ENCODE measurements at regions not wholly inside any gene's neighbourhood (a gene's known extent, or its start where the extent isn't known, plus 50 kb on each side); places are given as distances from the start of the nearest gene placed in this dataset.

GRCh38 chr16:86381491-86381890 lies 128.8 kb upstream of the FOXF1 start:
- no peak overlapping the region for H3K4me3 ChIP-seq (ENCODE audit: low read depth, low read length)
- no peak for DNase-seq (ENCODE audit: low read depth, low spot score)
- ChIA-PET POLR2A (no interaction called here), CTCF (interaction anchor here (1.0 to 1.6 kb wide), 3 partner anchors 10 to 41 kb away, joined by 3 to 5 read pairs (median 3); no protein-coding TSS in a partner anchor)
- no peak for TF ChIP-seq CTCF (IDR thresholded peaks at IDR 0.05; ENCODE audit: insufficient read depth, low read length, missing control alignments)

GRCh38 chr16:86382067-86382773 lies 128.1 kb upstream of the FOXF1 start:
- ChIA-PET POLR2A (no interaction called here), CTCF (interaction anchor here (1.0 to 1.6 kb wide), 3 partner anchors 9 to 41 kb away, joined by 3 to 5 read pairs (median 3); no protein-coding TSS in a partner anchor)
- no peak for DNase-seq (ENCODE audit: low read depth, low spot score)
- TF ChIP-seq CTCF (IDR thresholded peaks at IDR 0.05; ENCODE audit: insufficient read depth, low read length, missing control alignments) = no peak
- H3K4me3 ChIP-seq (ENCODE audit: low read depth, low read length) = no peak overlapping the region

GRCh38 chr16:86382774-86383407 lies 127.4 kb upstream of the FOXF1 start:
- no peak for DNase-seq (ENCODE audit: low read depth, low spot score)
- POLR2A ChIA-PET = interaction anchor here (0.6 kb wide), 1 partner anchor 634 kb away, joined by 4 read pairs; no protein-coding TSS in a partner anchor
- CTCF ChIA-PET = interaction anchor here (1.6 kb wide), 1 partner anchor 9 kb away, joined by 5 read pairs; no protein-coding TSS in a partner anchor
- no peak for TF ChIP-seq CTCF (IDR thresholded peaks at IDR 0.05; ENCODE audit: insufficient read depth, low read length, missing control alignments)
- H3K4me3 ChIP-seq (ENCODE audit: low read depth, low read length) = no peak overlapping the region

- CTCF ChIA-PET = interaction anchor here (1.1 kb wide), 1 partner anchor 21 kb away, joined by 3 read pairs; no protein-coding TSS in a partner anchor
Measured at GRCh38 chr16:86383488-86384262, 126.7 kb upstream of the FOXF1 start.

GRCh38 chr16:86384263-86384649 lies 126.1 kb upstream of the FOXF1 start:
- TF ChIP-seq CTCF (IDR thresholded peaks at IDR 0.05; ENCODE audit: insufficient read depth, low read length, missing control alignments) = no peak
- POLR2A ChIA-PET = interaction anchor here (0.7 kb wide), 1 partner anchor 15 kb away, joined by 3 read pairs; no protein-coding TSS in a partner anchor
- H3K4me3 ChIP-seq (ENCODE audit: low read depth, low read length) = no peak overlapping the region
- no peak for DNase-seq (ENCODE audit: low read depth, low spot score)
- CTCF ChIA-PET = interaction anchor here (1.1 to 1.3 kb wide), 2 partner anchors 21 to 136 kb away, joined by 3 read pairs; no protein-coding TSS in a partner anchor

More at GRCh38 chr16:86383488-86384262, 126.7 kb upstream of the FOXF1 start:
- H3K4me3 ChIP-seq (ENCODE audit: low read depth, low read length) = no peak overlapping the region
- no peak for TF ChIP-seq CTCF (IDR thresholded peaks at IDR 0.05; ENCODE audit: insufficient read depth, low read length, missing control alignments)
- DNase-seq (ENCODE audit: low read depth, low spot score) = no peak
- POLR2A ChIA-PET = interaction anchor here (0.6 to 0.7 kb wide), 2 partner anchors 15 to 635 kb away, joined by 3 to 4 read pairs; no protein-coding TSS in a partner anchor

Data from AG04449 (cell line).